HUDEP-2 (cell line): ENCODE measurements at regions not wholly inside any gene's neighbourhood (a gene's known extent, or its start where the extent isn't known, plus 50 kb on each side); places are given as distances from the start of the nearest gene placed in this dataset.
A peak's percentile ranks its signal among the peaks of the same experiment; 100 is the strongest.
"Not testable (repeated sequence)": the region's sequence is repeated elsewhere in the genome, so short reads cannot be mapped to it uniquely, and the experiment has no call there.

Source experiments
- DNase-seq, 76 experiments: peaks; one replicate each; lab custom pipeline; 2025; ENCODE audit not compliant: unreplicated experiment in 76 of 76; lab: John Stamatoyannopoulos, UW

DNA sequence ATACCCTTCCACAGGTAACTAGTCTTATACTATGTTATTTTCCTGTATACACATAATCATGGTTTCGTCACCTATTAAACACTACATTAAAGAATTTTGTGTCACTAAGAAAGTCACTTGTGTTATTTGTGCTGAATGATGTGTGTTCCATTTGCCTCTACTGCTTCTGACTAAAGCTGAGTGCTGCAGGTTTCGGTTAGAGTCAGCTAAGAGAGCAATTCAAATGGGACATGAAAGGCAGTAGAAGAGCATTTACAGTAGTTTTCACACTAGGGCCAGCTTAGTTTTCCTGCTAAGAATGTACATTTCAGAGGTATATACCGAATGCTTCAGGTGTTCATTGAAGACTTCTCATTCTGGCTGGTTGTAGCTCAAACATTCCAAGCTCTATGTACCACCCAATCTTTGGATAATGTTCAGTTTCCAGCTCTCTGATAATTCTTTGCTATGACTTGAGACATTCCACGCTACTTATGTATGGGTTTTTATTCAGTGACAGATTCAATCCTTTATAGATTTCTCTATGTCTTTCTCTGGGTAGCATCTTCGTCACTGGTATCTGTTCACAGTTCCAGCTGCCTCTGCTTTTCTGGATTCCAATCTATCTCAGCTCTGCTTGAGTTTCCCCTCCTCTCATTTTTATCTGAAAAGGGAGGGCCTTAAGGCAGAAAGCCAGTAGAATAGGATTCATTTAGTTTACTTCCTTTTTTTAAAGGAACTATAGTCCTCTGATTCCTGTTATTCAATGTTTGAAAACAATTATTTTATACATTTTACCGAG lies 164.4 kb downstream of the CXXC4 start:
- DNase-seq: no peak

DNA sequence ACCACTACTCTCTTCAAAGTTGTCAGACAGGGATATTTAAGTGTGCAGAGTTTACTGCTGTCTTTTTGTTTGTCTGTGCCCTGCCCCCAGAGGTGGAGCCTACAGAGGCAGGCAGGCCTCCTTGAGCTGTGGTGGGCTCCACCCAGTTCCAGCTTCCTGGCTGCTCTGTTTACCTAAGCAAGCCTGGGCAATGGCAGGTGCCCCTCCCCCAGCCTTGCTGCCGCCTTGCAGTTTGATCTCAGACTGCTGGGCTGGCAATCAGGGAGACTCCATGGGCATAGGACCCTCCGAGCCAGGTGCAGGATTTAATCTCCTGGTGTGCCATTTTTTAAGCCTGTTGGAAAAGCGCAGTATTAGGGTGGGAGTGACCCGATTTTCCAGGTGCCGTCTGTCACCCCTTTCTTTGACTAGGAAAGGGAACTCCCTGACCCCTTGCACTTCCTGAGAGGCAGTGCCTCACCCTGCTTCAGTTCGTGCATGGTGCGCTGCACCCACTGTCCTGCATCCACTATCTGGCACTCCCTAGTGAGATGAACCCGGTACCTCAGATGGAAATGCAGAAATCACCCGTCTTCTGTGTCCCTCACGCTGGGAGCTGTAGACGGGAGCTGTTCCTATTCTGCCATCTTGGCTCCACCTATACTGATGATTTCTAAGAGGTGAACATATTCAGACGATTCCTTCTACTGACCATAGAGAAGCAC lies 167.6 kb downstream of the CXXC4 start:
- DNase-seq: not testable (repeated sequence)

DNA sequence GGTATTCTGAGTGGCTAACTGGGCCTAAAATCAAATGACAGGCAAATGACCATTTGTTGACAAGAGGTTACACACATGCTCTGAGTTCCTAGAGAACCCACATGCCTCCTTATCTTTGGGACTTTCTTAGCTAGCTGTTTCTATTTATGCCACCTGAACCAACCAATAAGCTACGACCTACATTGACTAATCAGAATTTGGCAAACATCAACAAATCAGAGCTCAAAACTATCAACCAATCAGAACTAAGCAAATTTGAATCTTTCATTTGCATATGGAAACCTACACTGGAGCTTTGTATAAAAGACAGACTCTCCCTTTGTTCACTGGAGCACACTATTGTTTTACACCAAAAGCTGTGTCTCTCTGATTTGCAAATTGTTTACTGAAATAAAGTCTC lies 192.0 kb downstream of the CXXC4 start:
- DNase-seq: no peak

DNA sequence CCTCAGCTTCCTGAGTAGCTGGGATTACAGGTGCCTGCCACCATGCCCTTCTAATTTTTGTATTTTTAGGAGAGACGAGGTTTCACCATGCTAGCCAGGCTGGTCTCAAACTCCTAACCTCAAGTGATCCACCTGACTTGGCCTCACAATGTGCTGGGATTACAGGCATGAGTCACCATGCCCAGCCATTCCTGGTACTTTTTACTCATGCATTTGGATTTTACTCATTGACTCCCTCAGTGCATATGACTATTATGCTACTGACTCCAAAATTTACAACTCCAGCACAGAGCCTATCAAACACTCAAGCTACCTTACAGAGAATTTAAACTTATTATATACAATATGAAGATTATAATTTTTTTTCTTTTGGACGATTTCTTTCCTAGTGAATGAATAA lies 199.9 kb downstream of the CXXC4 start:
- DNase-seq: no peak

DNA sequence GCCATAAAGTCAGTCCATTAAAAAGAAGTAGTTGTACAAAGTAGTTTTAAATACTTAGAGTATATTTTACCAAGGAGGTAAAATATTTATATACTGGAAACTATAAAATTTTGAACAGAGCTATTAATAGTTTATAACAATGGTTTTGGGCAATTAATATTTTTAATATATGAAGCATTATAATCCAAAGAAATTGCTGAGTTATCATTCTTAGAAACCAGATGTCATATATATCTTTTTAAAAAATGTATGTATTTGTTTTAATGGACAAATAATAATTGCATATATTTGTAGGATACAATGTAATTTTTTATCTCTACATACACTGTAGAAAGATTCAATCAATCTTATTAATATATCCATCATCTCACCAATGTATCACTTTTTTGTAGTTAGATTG lies 207.8 kb downstream of the CXXC4 start:
- no peak for DNase-seq

DNA sequence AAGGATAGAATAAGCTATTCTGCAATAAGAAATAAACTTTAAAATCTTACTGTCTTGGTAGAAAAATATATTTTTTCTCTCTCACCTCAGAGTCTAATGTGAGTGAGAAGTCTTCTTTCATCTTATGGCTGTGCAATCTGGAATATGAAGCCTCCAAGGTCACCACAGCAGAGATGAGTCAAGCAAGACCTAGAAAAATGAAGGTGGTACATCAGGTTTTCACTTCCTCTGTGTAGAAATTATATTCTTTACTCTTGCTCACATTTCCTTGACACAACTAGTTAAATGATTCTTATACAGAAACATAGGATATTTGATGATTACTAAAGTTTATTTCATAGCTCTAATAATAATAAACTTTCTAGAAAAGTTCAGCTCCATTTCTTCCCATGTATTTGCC lies 211.4 kb downstream of the CXXC4 start:
- no peak for DNase-seq

DNA sequence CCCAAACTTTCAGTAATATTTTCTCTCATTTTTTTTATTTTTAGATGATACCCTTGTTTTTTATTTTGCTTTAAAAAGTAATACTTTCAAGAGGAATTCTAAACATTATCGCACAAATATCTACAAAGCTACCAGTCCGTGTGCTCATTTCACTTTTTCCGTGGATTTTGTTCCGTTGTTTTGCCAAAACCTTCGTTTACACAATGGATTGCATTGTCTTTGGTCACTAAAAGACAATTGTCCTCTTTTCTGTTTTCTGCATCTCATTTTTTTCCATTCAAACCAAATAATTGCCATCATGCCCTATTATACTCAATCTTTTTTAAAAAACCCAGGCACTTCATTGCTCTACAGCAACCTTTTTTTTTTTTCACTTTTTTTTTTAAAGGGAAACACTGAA lies 214.9 kb downstream of the CXXC4 start:
- DNase-seq: no peak

DNA sequence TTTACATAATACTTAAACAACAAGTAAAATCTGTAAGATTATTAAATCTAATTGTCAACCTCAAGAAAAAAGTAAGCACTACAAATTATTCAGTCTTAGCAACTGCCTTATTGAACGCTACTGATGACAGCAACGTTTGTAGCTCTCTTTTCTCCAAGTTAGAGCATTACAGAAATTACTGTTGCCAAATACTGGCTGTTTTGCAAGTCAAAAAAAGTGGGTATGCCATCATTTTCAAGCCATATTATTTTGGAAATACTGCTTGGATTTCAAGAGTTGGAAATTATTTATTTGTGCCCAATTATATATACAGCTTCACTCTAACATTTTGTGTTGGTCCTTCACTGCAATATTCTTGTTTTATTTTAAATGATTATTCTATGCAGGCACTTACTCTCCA lies 221.7 kb downstream of the CXXC4 start:
- no peak for DNase-seq

DNA sequence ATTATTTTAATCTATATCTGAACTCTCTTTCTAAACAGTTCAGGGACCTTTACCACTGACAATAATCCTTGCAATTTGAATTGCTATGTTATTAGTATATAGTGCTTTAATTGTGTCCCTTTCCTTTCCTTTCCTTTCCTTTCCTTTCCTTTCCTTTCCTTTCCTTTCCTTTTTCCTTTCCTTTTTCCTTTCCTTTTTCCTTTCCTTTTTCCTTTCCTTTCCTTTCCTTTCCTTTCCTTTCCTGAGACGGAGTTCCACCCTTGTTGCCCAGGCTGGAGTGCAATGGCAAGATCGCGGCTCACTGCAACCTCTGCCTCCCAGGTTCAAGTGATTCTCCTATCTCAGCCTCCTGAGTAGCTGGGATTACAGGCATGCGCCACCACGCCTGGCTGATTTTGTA lies 225.1 kb downstream of the CXXC4 start:
- not testable (repeated sequence) for DNase-seq

DNA sequence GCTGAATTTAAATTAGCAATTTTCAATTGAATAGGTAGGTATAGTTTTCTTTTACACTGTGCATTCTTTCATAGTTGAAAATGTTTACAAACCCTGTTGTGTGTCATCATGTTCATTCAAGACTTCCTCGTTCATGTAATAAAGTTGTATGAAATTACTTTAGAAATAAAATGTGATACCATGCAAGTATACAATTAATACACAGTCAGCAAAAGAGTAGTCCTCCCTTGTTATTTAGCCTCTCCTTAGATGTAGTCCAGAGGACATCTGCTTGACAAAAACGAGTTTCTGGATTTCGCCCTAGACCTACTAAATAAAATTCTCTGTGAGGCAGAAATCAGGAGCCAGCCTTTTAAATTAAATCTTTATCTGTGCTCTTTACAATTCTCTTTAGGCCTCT lies 231.6 kb downstream of the CXXC4 start:
- no peak for DNase-seq

DNA sequence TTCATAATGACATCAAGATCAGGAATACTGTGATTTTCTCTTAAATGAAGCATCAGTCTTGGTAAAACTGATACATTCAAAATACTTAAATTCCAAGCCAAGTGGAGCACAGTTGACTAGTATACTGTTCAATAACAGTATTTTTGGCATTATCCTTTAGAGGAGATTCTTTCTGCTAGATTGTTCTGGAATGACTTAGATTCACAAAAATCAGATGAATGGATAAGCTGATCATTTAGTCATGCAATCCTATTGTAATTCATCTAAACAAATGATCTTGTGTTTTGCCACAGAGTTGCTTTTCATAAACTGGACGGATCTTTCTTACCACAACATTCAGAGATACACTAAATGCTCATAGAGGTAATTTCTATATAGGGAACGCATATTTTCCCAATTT lies 232.0 kb downstream of the CXXC4 start:
- no peak for DNase-seq

DNA sequence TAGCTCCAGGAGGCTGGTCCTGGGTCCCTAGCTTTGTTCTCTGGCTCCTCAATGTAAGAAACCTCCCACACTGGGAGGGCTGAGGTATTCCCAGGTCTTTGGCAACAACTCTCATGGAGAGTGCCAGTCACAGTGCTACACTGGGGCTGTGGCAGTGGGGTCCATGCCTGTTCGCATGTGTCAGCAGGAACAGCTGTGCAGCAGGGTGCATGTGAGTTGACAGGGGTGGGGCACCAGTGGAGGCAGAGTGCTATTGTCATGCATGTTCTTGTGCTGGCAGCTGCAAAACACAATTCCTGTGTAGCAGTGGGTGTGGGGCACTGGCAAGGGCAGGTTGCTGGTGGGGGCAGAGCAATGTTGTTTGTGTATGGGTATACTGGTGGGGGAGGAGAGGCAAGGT lies 246.0 kb downstream of the CXXC4 start:
- no peak for DNase-seq

DNA sequence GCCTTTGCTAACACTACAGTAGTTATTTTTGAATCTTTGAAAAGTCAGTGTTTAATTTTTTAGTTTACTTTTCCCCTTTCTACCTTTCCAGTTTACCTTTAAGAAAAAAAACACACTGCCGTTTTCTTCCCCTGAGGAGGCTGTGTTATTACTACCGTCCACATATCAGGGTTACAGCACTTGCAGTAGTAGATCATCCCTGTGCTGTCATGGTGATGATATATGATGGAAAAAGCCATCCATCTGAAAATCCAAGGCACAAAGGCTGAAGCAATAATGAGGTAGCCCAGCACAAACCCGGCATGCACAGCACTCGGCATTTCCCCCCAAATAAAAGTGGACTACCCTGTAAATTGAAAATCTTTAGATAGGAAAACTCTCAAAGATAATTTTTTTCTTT lies 258.7 kb downstream of the CXXC4 start:
- DNase-seq: no peak

DNA sequence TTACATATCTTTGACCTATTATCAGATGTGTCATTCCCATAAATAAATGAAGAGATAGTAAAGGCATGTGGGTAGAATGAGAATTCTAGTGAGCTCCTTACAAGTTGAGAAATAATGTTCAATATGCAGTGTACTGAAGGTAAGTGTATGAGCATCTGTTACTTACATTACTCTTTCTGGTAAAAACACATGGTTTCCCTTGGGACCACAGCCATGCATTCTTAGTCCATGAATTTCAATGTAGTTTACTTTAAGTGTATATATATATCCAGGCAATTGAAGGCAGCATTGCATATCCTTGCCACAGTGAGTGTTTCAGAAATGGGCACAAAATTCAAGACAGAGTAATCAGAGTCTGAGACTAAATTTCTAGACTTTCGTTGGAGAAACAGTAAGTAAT lies 277.2 kb downstream of the CXXC4 start:
- no peak for DNase-seq

DNA sequence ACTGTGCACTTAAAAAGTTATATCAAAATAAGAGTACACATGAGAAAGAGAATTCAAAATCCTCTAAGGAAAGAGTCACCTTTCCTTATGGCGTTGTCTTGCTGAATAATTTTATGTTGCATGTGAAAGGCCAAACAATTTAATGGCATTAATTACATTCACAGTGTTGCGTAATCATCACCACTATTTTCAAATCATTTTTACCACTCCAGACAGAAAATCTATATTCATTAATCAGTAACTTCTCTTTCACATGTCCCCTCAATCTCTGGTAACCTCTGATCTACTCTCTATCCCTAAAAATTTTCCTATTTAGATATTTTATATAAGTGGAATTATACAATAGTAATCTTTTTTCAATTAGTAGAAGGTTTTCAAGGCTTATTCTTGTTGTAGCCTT lies 283.0 kb downstream of the CXXC4 start:
- no peak for DNase-seq

DNA sequence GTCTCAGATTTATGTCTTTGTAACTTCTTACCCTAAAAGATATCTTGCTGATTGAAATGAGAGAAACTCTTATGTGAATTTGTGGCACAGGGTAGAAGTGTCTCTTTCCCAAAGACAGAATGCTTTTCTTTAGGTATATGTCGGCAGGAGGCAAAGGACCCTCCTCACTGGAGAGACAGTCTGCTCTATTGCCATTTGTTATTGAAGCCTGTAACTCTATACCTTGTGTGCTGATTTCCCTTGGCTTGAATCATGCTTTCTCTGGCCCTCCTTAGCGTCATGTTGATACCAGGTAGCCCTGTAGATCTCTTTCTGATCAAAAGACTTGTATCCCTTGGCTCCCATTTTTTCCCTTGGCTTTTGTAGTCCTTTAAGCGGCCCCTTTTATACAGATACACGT lies 284.3 kb downstream of the CXXC4 start:
- peak in 1 of 76 experiments; percentile 0 for DNase-seq

DNA sequence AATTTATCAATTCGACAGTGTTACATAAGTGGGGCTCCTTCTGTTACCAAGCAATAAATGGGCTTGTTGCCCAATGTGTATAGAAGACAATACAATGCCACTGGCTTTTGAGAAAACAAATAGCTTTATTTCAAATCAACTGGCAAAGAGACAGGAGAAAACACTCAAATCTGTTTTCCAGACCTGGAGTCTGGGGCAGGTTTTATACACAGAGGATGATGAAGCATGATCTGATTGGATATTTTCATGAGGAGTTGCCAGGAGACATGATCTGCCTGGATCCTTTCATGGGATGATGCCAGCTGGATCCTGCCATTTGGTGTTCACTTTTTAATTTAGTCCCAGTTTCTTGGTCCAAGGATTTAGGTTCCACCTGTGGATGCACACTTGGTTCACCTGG lies 287.9 kb downstream of the CXXC4 start:
- DNase-seq: no peak

DNA sequence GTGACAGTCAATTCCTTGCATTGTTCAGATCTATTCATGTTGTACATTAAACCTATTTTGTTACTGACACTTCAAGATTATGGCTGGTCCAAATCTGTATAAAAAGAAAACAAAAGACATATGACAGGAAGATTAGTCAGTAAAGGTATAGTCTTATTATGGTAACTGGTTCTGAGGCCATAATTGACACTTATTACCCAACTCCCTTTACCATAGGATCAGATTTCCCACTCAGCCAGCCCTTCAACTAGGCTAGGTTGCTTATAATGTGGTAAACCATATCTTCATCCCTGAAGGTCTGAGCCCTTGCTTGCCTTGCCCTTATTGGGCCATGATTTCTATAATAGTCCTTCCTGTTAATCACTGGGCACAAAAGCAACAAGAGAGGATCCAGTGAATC lies 289.6 kb downstream of the CXXC4 start:
- DNase-seq: no peak

DNA sequence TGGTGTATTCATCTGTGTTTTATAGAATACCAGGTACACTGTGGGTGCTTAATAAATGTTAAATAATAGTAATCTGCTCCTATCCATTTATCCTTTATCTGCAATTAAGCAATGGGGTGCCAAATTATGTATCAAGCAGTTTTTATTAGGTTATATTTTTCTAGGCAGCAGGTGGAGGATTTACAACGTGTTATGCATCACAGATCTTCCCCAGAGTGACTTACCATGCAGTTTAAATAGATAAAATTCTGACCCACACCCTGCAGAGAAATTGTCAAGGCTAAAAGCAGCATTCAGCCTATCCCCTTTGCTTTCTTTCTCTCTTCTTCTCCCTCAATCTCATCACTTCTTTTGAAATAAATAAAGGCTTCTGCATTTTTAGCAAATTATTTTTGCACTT lies 306.4 kb downstream of the CXXC4 start:
- no peak for DNase-seq

DNA sequence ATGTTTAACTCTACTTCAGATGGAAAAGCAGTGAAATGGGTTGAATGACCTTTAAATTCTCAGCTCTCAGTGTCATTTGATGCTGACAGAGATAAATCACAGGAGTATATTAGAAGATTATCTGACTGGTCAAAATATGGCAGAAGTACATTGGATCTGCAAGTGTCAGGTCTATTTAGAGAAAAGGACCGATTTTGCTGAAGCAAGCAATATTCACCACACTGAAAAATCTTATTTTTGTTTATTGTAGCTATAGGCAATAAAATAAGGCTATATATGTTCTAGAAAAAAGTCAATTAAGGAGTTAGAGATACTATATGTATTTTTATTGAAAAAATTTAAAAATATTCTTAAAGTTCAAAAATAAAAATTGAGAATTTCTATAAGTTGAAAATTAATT lies 325.3 kb downstream of the CXXC4 start:
- DNase-seq: no peak

DNA sequence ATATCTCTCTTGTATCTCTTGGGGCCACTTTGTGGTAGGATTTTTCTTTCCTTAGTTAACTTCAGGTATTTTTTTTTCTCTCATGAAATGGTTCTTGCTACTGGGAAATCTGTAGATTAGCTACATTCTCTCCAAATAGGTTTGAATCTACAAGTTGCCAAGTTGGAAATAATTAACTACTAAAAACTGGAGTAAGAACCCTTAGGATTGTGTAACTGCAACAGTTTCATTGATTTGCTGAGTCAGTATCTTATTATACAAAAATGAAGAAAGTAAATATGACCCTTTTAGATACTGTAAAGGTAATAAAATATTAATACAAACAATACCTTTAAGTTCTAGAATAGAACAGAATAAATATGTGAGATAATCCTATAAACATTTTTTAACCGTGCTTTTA lies 327.9 kb downstream of the CXXC4 start:
- DNase-seq: no peak

DNA sequence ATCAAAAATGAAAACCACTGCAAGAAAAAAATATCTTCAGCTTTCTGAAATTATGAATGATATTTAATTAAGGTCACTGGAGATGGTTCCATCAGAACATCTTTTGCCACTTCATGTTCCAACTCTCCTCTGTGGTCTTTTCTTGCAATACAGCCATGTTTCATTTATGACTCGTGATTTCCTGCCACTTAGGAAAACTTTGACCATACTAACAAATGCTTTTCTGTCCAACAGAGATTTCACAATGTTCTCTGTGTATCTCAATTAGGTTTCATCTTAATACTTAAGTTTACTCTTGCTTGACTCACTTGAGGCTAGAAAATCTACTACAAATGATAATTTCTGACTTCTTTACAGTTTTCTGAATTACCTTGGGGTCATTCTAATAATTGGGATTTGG lies 330.9 kb downstream of the CXXC4 start:
- DNase-seq: no peak

DNA sequence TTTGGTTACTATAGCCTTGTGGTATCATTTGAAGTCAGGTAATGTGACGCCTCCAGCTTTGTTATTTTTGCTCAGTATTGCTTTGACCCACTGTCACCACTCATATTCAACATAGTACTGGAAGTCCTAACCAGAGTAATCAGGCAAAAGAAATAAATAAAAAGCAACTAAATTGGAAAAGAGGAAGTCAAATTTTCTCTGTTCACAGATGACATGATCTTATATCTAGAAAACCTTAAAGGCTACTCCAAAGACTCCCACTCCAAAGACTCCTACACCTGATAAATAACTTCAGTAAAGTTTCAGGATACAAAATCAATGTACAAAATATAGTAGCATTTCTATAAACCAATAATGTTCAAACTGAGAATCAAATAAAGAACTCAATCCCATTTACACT lies 348.6 kb downstream of the CXXC4 start:
- no peak for DNase-seq
